A673 (cell line): ENCODE measurements at regions not wholly inside any gene's neighbourhood (a gene's known extent, or its start where the extent isn't known, plus 50 kb on each side); places are given as distances from the start of the nearest gene placed in this dataset.

Source experiments
- BruUV-seq: library from RNA; stranded (reverse); fragments of 400-500 nt; replicated peaks from 2 replicates; lab custom pipeline; 2021; lab: Mats Ljungman, UMichigan
- CTCF ChIA-PET: fragments of 300-600 bp; sonication (Branson Sonifier 250); formaldehyde crosslinking; loops from one replicate; lab custom pipeline; 2022; ENCODE audit warnings: antibody characterized with exemption; lab: Charles Lee
- POLR2A ChIA-PET: fragments of 300-600 bp; sonication (Branson Sonifier 250); formaldehyde crosslinking; loops from one replicate; lab custom pipeline; 2022; ENCODE audit warnings: antibody characterized with exemption; ENCODE audit not compliant: low non-redundant PET; lab: Charles Lee
- DNase-seq: peaks from one replicate; pipeline ENCODE4 v3.0.0-alpha.2; 2015; ENCODE audit warnings: low spot score
- H3K27ac ChIP-seq: fragments of 200-600 bp; sonication (generic); 2 replicates; pipeline ENCODE4 v1.5.1; 2016; ENCODE audit warnings: mixed run types, low read depth, mild to moderate bottlenecking, mixed read lengths, antibody characterized with exemption, low read length; ENCODE audit not compliant: poor library complexity, severe bottlenecking
- H3K27me3 ChIP-seq: fragments of 200-600 bp; sonication (generic); replicated peaks from 2 replicates; pipeline ENCODE4 v1.6.1; 2017; ENCODE audit warnings: mixed run types, low read depth, mild to moderate bottlenecking, mixed read lengths, antibody characterized with exemption, low read length; ENCODE audit not compliant: insufficient read depth, poor library complexity
- H3K36me3 ChIP-seq: fragments of 200-600 bp; sonication (generic); 2 replicates; pipeline ENCODE4 v1.6.1; 2016; ENCODE audit warnings: mixed run types, mild to moderate bottlenecking, mixed read lengths, antibody characterized with exemption, low read length; ENCODE audit not compliant: insufficient read depth, poor library complexity, severe bottlenecking
- H3K4me1 ChIP-seq: fragments of 200-600 bp; sonication (generic); 2 replicates; pipeline ENCODE4 v1.6.1; 2017; ENCODE audit warnings: mixed run types, mild to moderate bottlenecking, mixed read lengths, antibody characterized with exemption, low read length; ENCODE audit not compliant: insufficient read depth, poor library complexity, severe bottlenecking
- H3K4me3 ChIP-seq: fragments of 200-600 bp; sonication (generic); 2 replicates; pipeline ENCODE4 v1.5.1; 2016; ENCODE audit warnings: low read depth, mixed run types, mild to moderate bottlenecking, mixed read lengths, low read length; ENCODE audit not compliant: poor library complexity, severe bottlenecking
- H3K9me3 ChIP-seq: fragments of 200-600 bp; sonication (generic); 2 replicates; pipeline ENCODE4 v1.6.1; 2016; ENCODE audit warnings: mixed run types, low read depth, mild to moderate bottlenecking, mixed read lengths, antibody characterized with exemption, low read length; ENCODE audit not compliant: poor library complexity, severe bottlenecking
- EZH2 ChIP-seq: fragments of 200-600 bp; sonication (generic); IDR thresholded peaks from 2 replicates; pipeline ENCODE4 v1.6.1; 2017; ENCODE audit warnings: borderline replicate concordance, low read depth, mild to moderate bottlenecking, mixed read lengths, antibody characterized with exemption, low read length; ENCODE audit not compliant: poor library complexity, severe bottlenecking
- intact Hi-C: fragments of 100-400 bp; cut with micrococcal nuclease; formaldehyde crosslinking; loops from one replicate; pipeline ENCODE4 v1.10.0; 2022; ENCODE audit not compliant: unreplicated experiment
- TF ChIP-seq, protein P1 (sequence below): fragments of 300-800, 200-600 bp; sonication (generic); conservative IDR thresholded peaks from 2 replicates; pipeline ENCODE4 v1.5.1; 2017; ENCODE audit warnings: low read depth, mild to moderate bottlenecking, antibody characterized with exemption, low read length, moderate library complexity, mixed read lengths

- Histone ChIP-seq H3K4me1 (no peaks in the 10 kb centered on the region), H3K9me3 (peaks cover 38% of the 10 kb centered on the region), H3K4me3 (no peak overlapping the region), H3K27me3 (no peaks in the 10 kb centered on the region), H3K27ac (no peak overlapping the region), H3K36me3 (no peaks in the 10 kb centered on the region)
- ChIA-PET CTCF (no interaction called here), POLR2A (no interaction called here)
- intact Hi-C loops = no loop called here
- TF ChIP-seq, protein P1, sequence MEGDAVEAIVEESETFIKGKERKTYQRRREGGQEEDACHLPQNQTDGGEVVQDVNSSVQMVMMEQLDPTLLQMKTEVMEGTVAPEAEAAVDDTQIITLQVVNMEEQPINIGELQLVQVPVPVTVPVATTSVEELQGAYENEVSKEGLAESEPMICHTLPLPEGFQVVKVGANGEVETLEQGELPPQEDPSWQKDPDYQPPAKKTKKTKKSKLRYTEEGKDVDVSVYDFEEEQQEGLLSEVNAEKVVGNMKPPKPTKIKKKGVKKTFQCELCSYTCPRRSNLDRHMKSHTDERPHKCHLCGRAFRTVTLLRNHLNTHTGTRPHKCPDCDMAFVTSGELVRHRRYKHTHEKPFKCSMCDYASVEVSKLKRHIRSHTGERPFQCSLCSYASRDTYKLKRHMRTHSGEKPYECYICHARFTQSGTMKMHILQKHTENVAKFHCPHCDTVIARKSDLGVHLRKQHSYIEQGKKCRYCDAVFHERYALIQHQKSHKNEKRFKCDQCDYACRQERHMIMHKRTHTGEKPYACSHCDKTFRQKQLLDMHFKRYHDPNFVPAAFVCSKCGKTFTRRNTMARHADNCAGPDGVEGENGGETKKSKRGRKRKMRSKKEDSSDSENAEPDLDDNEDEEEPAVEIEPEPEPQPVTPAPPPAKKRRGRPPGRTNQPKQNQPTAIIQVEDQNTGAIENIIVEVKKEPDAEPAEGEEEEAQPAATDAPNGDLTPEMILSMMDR = no peak
- TF ChIP-seq EZH2 = no peak
- DNase-seq = no peak
- BruUV-seq = no TSS peak
These were observed 281.7 kb downstream of the ALG10 start for GRCh38 chr12:34304001-34304400.

GRCh38 chr12:34304546-34304945, 282.2 kb downstream of the ALG10 start:
- no peak overlapping the region for H3K27ac ChIP-seq
- H3K36me3 ChIP-seq = no peaks in the 10 kb centered on the region
- no TSS peak for BruUV-seq
- no peak for DNase-seq
- no peak overlapping the region for H3K4me3 ChIP-seq
- no peaks in the 10 kb centered on the region for H3K4me1 ChIP-seq
- TF ChIP-seq, protein P1 = no peak
- TF ChIP-seq EZH2 = no peak
- H3K27me3 ChIP-seq = no peaks in the 10 kb centered on the region
- H3K9me3 ChIP-seq = peaks cover 34% of the 10 kb centered on the region
- CTCF ChIA-PET = no interaction called here
- POLR2A ChIA-PET = no interaction called here
- intact Hi-C loops = no loop called here

DNA sequence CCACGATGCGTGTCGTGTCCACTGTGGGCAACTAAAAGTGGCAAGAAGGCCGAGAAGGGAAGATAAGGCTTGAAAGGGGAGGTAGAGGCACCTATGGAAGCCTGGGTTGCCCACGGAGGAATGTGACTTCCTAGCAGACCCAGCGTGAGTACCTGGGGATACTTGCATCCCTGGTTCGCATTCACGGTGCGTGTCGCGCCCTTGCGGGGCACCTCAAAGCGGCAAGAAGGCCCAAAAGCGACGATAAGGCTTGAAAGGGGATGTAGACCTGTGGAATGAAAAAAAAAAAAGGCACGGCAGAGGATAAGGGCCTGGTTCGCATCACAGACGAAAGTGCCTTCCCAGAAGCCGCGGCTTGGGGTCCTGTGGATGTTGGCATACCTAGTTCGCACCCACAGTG, 282.9 kb downstream of the ALG10 start:
- intact Hi-C loops = no loop called here
- Histone ChIP-seq H3K4me1 (no peaks in the 10 kb centered on the region), H3K9me3 (peaks cover 33% of the 10 kb centered on the region), H3K27me3 (no peaks in the 10 kb centered on the region), H3K36me3 (no peaks in the 10 kb centered on the region), H3K4me3 (no peak overlapping the region), H3K27ac (no peak overlapping the region)
- no peak for DNase-seq
- no TSS peak for BruUV-seq
- ChIA-PET CTCF (no interaction called here), POLR2A (no interaction called here)
- no peak for TF ChIP-seq EZH2
- TF ChIP-seq, protein P1 = no peak
